Ascending aorta (tissue), 2 donors: ENCODE measurements at regions not wholly inside any gene's neighbourhood (a gene's known extent, or its start where the extent isn't known, plus 50 kb on each side); places are given as distances from the start of the nearest gene placed in this dataset.
"Not testable (repeated sequence)": the region's sequence is repeated elsewhere in the genome, so short reads cannot be mapped to it uniquely, and the experiment has no call there.

Experiments
- DNase-seq, 2 donors: peaks; one replicate each; pipeline ENCODE4 v3.0.0-alpha.2; 2019; ENCODE audit warnings: low spot score in 2 of 2
- H3K27ac ChIP-seq, 2 donors: fragments of 200-600 bp; sonication (generic); one replicate each; pipeline ENCODE4 v1.5.1; 2016 to 2017; ENCODE audit warnings: mild to moderate bottlenecking in 1 of 2
- H3K27me3 ChIP-seq: fragments of 200-600 bp; sonication (generic); one replicate; pipeline ENCODE4 v1.5.1; 2017
- H3K36me3 ChIP-seq, 2 donors: fragments of 200-600 bp; sonication (generic); one replicate each; pipeline ENCODE4 v1.5.1; 2016
- H3K4me1 ChIP-seq, 2 donors: fragments of 200-600 bp; sonication (generic); one replicate each; pipeline ENCODE4 v1.5.1; 2016 to 2017; ENCODE audit warnings: mild to moderate bottlenecking in 1 of 2
- H3K4me3 ChIP-seq, 2 donors: fragments of 200-600 bp; sonication (generic); one replicate each; pipeline ENCODE4 v1.5.1; 2016 to 2017; ENCODE audit warnings: mild to moderate bottlenecking in 1 of 2
- H3K9me3 ChIP-seq, 2 donors: fragments of 200-600 bp; sonication (generic); one replicate each; pipeline ENCODE4 v1.5.1; 2016
- CTCF ChIP-seq, 3 experiments: fragments of 200-600 bp in 2 of 3; fragments of 450-650 bp in 1 of 3; sonication (generic) in 2 of 3; IDR thresholded peaks; one replicate each; pipeline ENCODE4 v1.5.1; 2016 to 2019; ENCODE audit warnings: antibody characterized with exemption in 3 of 3, mild to moderate bottlenecking in 1 of 3, moderate library complexity in 1 of 3
- intact Hi-C: fragments of 100-400 bp; cut with DNase I; formaldehyde crosslinking; loops from one replicate; pipeline ENCODE4 v1.15.1; 2023

DNA sequence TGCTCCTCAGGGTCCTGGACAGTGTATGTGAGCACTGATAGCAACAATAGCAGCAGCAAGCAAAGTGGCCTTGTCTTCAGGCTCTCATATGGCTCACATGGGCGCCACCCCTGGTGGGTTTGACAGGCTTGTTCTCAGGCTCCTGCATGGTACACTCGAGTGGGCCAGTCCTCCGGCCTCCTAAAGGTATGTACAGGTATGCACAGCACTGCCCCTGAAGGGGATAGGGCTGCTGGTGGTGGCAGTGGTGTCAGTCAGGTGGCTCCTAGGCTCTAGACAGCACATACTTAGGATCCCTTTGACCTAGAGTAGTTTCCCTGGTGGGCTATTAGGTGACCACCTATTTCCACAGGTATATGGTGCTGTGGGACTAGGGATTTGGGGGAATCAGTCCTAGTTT lies 79.8 kb downstream of the LGALS9B start:
- H3K4me1 ChIP-seq, H3K27ac ChIP-seq, H3K9me3 ChIP-seq, intact Hi-C loops, H3K4me3 ChIP-seq, DNase-seq, H3K36me3 ChIP-seq, H3K27me3 ChIP-seq: not testable (repeated sequence)

DNA sequence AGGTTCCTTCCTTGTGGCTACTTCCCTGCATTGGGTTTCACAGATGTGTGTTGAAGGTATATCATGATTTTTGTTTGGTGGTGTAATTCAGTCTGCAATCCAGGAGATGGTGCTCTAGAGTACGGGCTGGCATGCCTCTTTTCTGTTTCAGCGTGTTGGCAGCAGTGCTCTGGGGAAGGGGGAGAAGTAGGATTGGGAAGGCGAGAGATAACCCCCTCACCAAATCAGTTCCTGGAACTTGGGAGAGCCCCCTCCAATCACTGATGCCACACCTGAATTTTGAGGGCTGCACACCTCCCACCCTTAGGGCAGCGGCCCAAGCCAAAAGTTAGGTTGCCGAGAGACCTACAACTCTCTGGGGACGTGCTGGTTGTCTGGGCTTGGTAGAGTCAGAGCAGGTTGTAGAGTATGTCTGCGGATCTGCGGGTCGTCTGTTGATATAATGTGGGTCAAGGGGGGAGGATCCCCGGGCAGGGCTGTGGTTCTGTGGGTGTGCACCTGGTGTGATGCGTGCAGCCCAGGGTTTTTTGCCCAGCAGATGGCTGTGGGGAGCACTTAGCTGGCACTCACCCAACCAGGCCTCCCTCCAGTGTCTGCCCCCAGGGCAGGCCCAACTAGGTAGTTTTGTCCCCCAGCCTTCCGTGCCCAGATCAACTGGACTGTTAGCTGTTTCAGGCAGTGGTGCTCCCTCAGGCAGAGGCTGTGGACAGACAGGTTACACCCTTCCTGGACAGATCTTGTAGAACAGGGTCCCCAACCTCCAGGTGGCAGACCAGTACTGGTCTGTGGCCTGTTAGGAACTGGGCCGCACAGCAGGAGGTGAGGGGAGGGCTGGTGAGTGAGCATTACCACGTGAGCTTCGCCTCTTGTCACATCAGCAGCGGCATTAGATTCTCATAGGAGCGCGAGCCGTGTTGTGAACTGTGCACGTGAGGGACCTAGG lies 85.7 kb downstream of the LGALS9B start:
- intact Hi-C loops, H3K36me3 ChIP-seq, H3K4me3 ChIP-seq, H3K27ac ChIP-seq, DNase-seq, H3K4me1 ChIP-seq, H3K27me3 ChIP-seq, H3K9me3 ChIP-seq: not testable (repeated sequence)
- peak; percentile 27 to 52 (median 40) for TF ChIP-seq CTCF (IDR thresholded peaks at IDR 0.05)

- H3K9me3 ChIP-seq, DNase-seq, H3K4me1 ChIP-seq, H3K36me3 ChIP-seq, H3K27ac ChIP-seq, intact Hi-C loops, H3K4me3 ChIP-seq, H3K27me3 ChIP-seq: not testable (repeated sequence)
These were observed 86.7 kb downstream of the LGALS9B start for GRCh38 chr17:20380625-20381024.

DNA sequence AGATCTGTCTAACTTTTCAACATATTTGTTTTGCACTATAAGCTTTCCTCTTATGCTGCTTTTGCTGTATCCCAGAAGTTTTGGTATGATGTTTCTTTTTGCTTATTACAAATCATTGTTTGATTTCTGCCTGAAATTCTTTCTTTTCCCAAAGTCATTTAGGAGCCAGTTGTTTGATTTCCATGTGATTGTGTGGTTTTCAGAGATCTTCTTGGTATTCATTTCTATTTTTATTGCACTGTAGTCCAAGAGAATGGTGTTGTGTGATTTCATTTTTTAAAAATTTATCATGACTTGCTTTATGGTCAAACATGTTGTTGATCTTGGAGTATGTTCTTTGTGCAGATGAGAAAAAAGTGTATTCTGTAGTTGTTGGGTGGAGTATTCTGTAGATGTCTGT lies 88.1 kb downstream of the LGALS9B start:
- H3K4me3 ChIP-seq, H3K27ac ChIP-seq, H3K27me3 ChIP-seq, H3K4me1 ChIP-seq, H3K9me3 ChIP-seq, H3K36me3 ChIP-seq, DNase-seq, intact Hi-C loops: not testable (repeated sequence)

- H3K4me3 ChIP-seq, intact Hi-C loops, H3K27me3 ChIP-seq, H3K9me3 ChIP-seq, H3K36me3 ChIP-seq, DNase-seq, H3K27ac ChIP-seq, H3K4me1 ChIP-seq: not testable (repeated sequence)
These were observed 90.7 kb downstream of the LGALS9B start for GRCh38 chr17:20376642-20377041.

DNA sequence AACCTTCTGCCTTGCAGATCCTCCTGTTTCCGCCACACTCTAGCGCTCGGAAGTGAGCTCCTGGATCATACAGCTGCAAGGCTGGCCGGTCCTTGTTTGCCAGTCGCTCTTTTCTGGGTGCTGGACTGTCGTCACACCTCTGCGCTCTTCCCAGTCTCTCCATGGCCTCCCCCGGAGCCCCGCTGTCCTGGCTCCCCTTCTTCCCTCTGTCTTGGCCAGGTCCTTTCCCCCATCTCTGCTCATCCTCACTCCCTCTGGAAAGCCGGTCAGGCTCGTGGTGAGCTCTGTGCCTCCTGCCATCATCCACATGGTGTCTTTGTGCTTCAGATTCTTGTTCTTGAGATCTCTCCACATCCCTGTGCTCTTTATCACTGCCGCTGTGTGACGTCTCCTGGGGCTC lies 91.6 kb downstream of the LGALS9B start:
- H3K27me3 ChIP-seq, intact Hi-C loops, H3K9me3 ChIP-seq, H3K4me1 ChIP-seq, H3K36me3 ChIP-seq, H3K4me3 ChIP-seq, DNase-seq, H3K27ac ChIP-seq: not testable (repeated sequence)
